ENCODE measurements at regions not wholly inside any gene's neighbourhood (a gene's known extent, or its start where the extent isn't known, plus 50 kb on each side); places are given as distances from the start of the nearest gene placed in this dataset.

DNA sequence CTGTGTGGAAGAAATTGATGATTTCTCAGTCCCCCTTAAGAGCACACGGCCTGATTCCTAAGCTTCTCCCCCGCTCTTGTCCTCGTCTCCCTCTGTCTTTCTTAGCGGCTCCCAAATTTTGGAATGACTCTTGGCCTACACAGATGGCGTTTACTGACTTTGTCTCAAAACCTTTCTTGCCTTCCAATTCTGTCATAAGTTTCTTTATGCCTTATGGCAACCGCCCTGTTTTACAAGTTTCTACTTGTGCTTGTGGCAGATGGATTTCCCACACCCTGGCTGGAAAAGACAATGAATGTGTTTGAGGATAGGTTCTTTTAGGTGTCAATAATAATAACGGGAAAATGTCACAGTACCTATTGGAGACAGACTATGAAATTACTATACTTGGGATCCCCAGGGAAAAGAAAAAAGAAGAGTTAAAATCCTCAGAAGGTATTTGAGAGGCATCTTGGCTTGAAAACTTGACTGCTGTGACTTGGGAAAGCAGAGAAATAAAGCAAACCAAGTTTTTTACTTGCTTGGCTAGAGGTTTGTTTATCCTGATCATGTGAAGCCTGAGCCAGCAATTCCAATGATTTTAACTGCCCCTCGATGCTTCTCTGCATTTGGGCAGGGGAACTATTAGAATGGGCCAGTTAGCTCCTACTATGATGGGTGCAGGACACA lies 276.4 kb downstream of the HRH4 start:
- H3K4me1 ChIP-seq, result peaks cover 5% of the 10 kb centered on the region
- H3K27me3 ChIP-seq (ENCODE audit: low read depth), result peaks cover 39% of the 10 kb centered on the region
- H3K36me3 ChIP-seq, result no peaks in the 10 kb centered on the region
- TF ChIP-seq, protein P1, sequence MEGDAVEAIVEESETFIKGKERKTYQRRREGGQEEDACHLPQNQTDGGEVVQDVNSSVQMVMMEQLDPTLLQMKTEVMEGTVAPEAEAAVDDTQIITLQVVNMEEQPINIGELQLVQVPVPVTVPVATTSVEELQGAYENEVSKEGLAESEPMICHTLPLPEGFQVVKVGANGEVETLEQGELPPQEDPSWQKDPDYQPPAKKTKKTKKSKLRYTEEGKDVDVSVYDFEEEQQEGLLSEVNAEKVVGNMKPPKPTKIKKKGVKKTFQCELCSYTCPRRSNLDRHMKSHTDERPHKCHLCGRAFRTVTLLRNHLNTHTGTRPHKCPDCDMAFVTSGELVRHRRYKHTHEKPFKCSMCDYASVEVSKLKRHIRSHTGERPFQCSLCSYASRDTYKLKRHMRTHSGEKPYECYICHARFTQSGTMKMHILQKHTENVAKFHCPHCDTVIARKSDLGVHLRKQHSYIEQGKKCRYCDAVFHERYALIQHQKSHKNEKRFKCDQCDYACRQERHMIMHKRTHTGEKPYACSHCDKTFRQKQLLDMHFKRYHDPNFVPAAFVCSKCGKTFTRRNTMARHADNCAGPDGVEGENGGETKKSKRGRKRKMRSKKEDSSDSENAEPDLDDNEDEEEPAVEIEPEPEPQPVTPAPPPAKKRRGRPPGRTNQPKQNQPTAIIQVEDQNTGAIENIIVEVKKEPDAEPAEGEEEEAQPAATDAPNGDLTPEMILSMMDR (IDR thresholded peaks at IDR 0.05; ENCODE audit: borderline replicate concordance), result no peak
- no peaks in the 10 kb centered on the region for H3K9me3 ChIP-seq (replicated peaks)
- no peak overlapping the region for H3K27ac ChIP-seq (replicated peaks)
- DNase-seq, result no peak
- intact Hi-C loops (cut with micrococcal nuclease), result no loop called here
- H3K4me3 ChIP-seq, result no peak overlapping the region

DNA sequence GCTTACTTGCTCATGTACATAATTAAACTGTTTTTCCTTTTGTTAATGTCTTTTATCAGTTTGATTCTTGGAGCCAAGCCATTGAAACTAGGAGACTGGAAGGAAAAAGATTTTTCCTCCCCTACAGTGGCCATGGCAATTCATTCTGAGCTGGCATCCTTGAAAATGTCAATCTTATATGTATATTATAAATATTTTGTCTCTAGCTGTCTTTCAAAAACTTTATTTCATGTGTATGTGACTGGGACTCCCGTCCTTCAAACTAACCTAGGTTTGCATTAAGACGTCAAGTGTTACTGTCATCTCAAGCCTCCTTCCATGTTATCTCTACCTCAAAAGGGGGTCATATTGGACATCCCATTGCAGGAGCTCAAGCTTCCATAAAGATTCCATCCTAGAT lies 280.4 kb downstream of the HRH4 start:
- peaks cover 5% of the 10 kb centered on the region for H3K27me3 ChIP-seq (ENCODE audit: low read depth)
- H3K36me3 ChIP-seq, result no peaks in the 10 kb centered on the region
- TF ChIP-seq, protein P1 (IDR thresholded peaks at IDR 0.05; ENCODE audit: borderline replicate concordance), result no peak
- H3K4me1 ChIP-seq, result no peaks in the 10 kb centered on the region
- intact Hi-C loops (cut with micrococcal nuclease), result no loop called here
- H3K9me3 ChIP-seq (replicated peaks), result no peaks in the 10 kb centered on the region
- no peak for DNase-seq
- no peak overlapping the region for H3K4me3 ChIP-seq
- H3K27ac ChIP-seq (replicated peaks), result no peak overlapping the region

DNA sequence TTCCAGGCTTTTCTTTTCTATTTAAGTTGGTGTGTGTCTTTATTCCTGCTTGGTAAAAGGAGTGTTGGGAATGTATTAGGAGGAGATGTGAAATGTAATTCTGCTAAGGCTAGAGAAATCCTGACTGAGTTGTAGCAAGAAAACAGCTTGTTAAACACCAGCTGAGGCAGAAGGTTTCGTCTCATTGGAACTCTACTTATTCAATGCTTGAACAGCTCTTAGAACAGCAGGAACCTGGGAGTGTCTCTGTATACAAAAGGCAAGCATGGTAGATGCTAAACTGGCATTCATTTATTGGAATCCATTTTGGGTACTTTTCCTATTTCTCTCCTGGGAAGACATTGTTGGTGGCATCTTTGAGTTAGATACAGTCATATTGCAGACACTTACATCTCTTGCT lies 280.9 kb downstream of the HRH4 start:
- TF ChIP-seq, protein P1 (IDR thresholded peaks at IDR 0.05; ENCODE audit: borderline replicate concordance), result no peak
- intact Hi-C loops (cut with micrococcal nuclease), result no loop called here
- Histone ChIP-seq H3K27me3 (ENCODE audit: low read depth) (peaks cover 4% of the 10 kb centered on the region), H3K4me1 (no peaks in the 10 kb centered on the region), H3K9me3 (replicated peaks) (no peaks in the 10 kb centered on the region), H3K36me3 (no peaks in the 10 kb centered on the region), H3K4me3 (no peak overlapping the region), H3K27ac (replicated peaks) (no peak overlapping the region)
- DNase-seq, result no peak

DNA sequence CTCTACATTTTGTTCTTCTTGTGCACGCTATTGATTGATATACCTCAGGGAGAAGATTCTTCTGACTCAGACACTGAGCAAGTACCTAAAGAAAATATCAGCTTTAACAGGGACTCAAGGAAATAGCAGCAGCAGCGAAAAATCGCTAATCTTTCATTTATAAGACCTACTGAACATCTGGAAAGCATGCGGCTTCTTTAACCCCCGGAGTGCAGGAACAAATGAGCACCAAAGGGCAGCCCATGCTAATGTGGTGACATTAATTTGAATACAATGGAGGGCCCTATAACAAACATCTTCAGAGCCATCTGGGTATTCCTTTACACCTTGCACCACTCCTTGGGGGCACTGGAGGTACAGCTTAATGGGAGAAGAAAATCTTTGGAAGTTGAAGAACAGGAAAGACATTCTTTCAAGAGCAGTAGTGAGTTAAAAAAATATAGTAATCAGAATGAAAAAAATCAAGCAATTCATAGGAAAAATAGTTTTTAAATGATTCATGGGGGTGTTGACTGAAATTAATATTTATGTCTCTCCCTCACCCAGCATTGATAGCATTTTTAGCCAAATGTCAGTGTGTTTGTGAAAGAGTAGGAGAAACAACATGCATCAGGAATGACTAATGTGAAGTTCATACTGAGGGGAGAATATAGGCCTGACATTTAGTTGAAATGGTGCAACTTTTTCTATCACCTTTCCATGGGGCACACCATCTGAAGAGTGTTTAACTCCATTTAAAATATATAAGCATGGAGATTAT lies 281.7 kb downstream of the HRH4 start:
- intact Hi-C loops (cut with micrococcal nuclease), result no loop called here
- no peak for DNase-seq
- H3K27me3 ChIP-seq (ENCODE audit: low read depth), result peaks cover 4% of the 10 kb centered on the region
- TF ChIP-seq, protein P1 (IDR thresholded peaks at IDR 0.05; ENCODE audit: borderline replicate concordance), result no peak
- no peaks in the 10 kb centered on the region for H3K36me3 ChIP-seq
- H3K4me3 ChIP-seq, result no peak overlapping the region
- peaks cover 3% of the 10 kb centered on the region for H3K9me3 ChIP-seq (replicated peaks)
- H3K4me1 ChIP-seq, result no peaks in the 10 kb centered on the region
- no peak overlapping the region for H3K27ac ChIP-seq (replicated peaks)

DNA sequence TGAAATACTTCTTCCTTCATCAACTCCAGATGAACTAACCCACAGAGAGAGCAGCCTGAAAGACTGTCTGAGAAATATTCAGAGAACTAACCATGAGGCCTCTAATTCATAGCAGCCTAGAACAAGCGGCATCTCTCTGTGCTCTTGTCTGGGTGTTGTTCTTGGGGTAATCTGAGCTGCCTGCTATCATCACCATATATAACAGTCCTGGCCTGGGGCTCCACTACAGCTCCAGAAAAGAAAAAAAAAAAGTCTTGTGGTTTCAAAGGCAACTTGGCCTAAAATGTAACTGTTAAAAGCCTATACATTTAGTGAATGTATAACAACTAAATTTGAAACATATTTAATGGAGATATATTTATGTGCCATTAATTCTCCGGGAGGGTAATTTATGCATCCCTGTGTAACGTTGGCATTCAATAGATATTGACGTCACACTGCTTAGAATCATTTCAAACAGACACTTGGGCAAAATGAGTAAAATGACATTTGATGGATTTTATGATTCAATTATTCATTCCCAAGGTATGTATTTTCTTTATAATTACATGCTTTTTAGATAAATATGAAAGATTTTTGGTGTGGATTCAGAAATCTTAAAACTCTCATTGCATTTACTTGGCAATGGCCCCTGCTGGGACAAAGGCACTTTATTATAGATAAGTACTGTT lies 294.3 kb downstream of the HRH4 start:
- TF ChIP-seq, protein P1 (IDR thresholded peaks at IDR 0.05; ENCODE audit: borderline replicate concordance), result no peak
- DNase-seq, result no peak
- intact Hi-C loops (cut with micrococcal nuclease), result no loop called here
- H3K36me3 ChIP-seq, result no peaks in the 10 kb centered on the region
- no peaks in the 10 kb centered on the region for H3K9me3 ChIP-seq (replicated peaks)
- no peak overlapping the region for H3K27ac ChIP-seq (replicated peaks)
- no peaks in the 10 kb centered on the region for H3K4me1 ChIP-seq
- H3K4me3 ChIP-seq, result no peak overlapping the region
- H3K27me3 ChIP-seq (ENCODE audit: low read depth), result no peaks in the 10 kb centered on the region

All from left ventricle myocardium inferior (tissue), 1 donor.